Glomerular visceral epithelial cell (primary cell): ENCODE measurements at regions not wholly inside any gene's neighbourhood (a gene's known extent, or its start where the extent isn't known, plus 50 kb on each side); places are given as distances from the start of the nearest gene placed in this dataset.

Source experiments
- DNase-seq: peaks from one replicate; pipeline ENCODE4 v3.0.0-alpha.2; 2016; ENCODE audit errors: extremely low spot score

DNA sequence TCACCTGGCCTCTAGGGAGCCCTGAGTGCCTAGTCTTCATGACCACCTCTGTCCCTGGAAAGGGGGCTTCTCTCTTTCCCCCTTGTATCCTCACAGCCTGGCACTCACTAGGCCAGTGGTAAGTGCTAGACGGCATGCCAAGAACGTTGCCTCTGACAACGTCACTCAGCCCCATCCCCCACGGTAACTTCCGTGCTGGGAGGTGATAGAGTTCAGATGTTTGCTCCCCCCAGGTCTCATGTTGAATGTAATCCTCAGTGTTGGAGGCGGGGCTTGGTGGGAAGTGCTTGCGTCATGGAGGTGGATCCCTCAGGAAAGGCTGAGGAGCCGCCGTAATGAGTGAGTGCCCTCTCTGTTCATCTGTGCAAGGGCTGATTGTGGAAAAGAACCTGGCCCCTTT lies 343.3 kb upstream of the MKI67 start:
- no peak for DNase-seq

GRCh38 chr10:128470321-128470965 lies 344.2 kb upstream of the MKI67 start:
- no peak for DNase-seq

DNA sequence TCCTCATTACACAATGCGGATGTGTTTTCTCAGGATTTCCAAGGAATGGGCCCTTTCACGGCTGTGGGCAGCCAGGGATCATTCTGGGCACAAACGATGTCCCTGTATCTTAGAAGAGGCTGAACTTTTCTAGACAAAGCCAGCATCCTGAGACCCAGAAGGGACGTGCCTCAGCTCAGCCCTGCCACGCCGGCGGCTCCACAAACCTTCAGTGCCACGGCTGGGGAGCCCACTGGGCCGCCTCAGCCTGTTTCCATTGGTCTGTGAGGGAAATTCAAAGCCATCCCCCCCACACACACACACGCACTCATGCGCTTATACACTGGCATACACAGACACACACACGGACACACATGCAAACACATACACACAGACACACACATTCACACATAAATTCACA lies 344.9 kb upstream of the MKI67 start:
- DNase-seq: no peak

DNA sequence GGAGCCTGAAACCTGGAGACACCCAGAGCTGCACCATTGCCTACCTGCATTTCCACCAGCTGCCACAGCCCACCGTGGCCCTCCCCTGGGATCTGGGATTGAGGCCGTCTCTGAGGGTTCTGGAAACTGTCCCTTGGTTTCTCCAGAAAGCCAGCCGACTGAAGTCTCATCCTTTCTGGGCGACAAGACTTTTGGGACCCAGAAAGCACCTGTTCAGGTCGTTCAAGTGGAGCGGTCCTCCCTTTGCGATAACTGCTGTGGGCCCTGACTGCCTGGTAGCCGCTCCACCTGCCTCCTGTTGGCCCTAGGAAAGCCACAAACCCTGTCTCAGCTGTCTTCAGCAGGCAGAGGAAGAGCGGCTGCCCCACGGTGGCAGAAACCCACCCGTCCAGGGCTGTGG lies 346.0 kb upstream of the MKI67 start:
- no peak for DNase-seq

GRCh38 chr10:128473396-128473795 lies 347.2 kb upstream of the MKI67 start:
- DNase-seq: no peak

- DNase-seq: no peak
These were observed 347.7 kb upstream of the MKI67 start for GRCh38 chr10:128473911-128474310.

- DNase-seq: no peak
These were observed 348.3 kb upstream of the MKI67 start for GRCh38 chr10:128474571-128474970.

DNA sequence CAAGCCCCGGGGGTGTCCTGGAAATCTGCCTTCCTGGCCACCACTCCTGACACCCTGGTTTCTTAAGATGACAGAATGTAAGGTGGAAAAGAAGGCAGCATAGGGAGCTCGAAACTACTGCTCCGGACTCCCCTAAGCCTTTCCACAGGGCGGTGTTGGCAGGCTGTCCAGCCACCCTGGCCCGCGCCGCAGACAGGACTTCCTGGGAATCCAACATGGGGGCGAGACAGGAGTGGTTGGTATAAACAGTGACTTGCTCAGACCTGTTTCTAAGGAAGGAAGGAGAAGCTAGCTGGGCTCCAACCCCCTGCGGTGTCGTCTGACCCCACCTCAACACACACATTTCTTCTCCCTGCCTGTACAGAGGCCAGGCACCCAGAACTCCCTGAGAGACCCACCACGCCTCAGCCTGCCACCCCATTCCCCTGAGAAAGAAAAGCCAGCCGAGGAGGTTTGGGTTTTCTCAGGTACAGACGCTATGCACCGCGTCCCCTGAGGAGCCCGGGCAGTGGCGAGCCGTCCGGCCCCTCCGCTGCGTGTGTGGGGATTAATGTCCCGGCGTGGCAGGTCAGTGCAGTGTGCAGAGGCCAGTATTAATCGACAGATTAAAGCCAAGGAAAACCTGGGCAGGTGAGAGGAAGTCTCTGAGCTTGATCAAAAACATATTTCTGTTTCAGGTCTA lies 349.6 kb upstream of the MKI67 start:
- DNase-seq: no peak

- no peak for DNase-seq
These were observed 350.1 kb upstream of the MKI67 start for GRCh38 chr10:128476368-128476725.

DNA sequence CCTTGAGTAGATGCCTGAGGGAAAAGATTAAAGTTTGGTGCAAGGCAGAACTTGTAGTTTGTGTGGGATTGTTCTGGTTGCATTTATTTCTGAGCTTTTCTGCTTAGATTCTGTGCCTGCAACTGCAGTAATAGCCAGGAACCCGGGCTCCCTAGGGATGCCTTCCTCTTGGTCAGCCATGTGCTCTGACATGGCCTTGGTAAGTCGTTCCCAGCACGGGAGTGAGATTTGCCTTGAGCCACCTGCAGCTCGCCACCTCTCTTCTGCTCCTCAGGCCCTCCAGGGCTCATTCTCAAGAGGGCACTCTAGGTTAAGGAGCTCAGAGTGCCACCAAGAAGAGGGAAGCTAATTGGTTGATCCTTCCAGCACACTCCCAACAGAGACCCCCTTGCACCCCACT lies 350.6 kb upstream of the MKI67 start:
- DNase-seq: no peak

DNA sequence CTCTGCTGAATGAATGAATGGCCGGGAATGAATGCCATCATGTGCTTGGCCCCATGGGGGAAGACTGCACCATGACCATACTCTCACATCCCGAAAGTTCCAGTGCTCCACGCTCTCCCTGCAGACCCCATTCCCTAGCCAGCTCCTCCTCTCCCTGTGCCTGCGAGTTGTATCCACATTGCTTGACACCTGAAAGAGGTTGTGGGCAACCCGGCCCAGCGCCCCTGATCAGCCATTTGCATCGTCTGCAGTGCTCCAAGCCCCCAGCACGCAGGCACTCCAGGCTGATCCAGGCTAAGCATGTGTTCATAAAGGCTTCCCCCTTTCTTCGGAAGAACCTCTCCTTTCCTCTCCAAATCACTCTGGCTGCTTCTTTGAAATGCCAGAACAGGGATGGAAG lies 354.4 kb upstream of the MKI67 start:
- DNase-seq: no peak

- no peak for DNase-seq
These were observed 355.1 kb upstream of the MKI67 start for GRCh38 chr10:128481152-128481840.

DNA sequence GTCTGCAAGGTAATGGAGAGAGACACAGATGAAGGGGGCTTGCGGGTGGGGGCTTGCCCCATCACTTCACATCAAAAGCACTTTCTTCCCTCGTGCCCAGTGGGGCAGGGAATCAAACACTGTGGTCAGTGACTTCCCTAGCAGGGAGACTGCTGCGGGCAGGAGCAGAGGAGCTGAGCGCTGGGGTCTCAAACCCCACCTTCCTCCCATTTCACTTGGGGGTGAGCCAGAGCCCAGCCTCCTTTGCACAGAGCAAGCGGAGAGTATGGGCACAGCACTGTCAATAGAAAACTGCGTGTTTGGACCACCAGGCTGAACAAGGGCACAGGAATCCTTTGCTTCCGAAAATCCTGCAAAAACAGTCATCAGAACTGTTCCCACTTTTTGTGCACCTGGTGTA lies 355.8 kb upstream of the MKI67 start:
- no peak for DNase-seq

DNA sequence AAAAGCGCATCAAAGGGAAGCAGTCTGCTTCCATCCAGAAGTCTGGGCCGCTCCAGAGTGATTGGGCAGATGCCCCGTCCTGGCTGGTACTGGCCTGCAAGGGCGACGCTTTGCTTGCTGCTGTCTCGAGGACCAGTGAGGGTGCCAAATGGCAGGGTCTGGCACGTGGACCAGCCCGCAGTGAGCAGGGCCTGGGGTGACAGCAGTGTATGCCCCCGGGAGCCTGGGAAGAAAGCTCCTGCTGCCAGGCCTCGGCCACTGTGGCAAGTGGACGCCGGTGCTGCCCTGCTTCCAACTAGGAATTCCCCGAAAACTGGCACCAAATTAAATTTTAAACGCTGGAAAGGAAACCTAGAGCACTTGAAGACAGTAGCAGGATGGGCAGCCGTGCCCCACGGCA lies 357.0 kb upstream of the MKI67 start:
- DNase-seq: no peak

DNA sequence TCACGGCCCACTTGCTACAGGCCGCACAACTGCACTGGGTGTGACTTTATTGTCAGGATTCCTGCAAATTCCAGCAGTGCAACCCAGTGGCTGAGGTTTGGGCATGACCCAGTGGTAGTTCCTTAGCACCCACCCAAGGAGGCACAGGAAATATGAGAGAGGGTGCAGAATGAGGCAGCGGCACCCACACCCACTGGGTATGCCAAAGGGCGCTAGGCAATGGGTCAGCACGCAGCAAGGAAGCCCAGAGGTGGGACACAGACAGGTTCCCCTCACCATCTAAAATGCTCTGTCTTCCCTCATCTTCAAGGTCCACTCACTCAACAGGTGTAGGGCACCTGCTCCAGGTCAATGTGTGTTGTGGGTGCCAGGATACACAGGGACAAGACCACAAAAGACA lies 357.8 kb upstream of the MKI67 start:
- no peak for DNase-seq

GRCh38 chr10:128485701-128486235 lies 359.5 kb upstream of the MKI67 start:
- no peak for DNase-seq

DNA sequence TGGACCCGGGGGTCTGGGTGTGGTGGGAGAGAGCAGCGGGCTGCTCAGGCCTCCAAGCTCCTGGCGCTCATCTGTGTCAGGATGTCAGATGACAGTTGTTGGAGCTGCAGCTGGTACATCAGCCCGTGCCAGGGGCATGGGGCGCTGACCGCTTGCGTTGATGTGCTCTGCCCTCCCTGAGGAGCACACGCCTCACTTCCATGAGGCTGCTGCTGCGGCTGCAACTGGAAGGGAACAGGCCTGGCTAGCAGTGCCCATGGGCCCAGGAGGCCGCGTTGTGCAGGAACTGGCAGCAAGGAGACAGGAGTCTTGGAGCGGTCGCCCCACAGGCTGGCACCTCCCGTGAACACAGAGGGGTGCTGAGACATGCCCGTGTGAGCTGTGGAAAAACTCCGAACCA lies 361.3 kb upstream of the MKI67 start:
- DNase-seq: no peak

DNA sequence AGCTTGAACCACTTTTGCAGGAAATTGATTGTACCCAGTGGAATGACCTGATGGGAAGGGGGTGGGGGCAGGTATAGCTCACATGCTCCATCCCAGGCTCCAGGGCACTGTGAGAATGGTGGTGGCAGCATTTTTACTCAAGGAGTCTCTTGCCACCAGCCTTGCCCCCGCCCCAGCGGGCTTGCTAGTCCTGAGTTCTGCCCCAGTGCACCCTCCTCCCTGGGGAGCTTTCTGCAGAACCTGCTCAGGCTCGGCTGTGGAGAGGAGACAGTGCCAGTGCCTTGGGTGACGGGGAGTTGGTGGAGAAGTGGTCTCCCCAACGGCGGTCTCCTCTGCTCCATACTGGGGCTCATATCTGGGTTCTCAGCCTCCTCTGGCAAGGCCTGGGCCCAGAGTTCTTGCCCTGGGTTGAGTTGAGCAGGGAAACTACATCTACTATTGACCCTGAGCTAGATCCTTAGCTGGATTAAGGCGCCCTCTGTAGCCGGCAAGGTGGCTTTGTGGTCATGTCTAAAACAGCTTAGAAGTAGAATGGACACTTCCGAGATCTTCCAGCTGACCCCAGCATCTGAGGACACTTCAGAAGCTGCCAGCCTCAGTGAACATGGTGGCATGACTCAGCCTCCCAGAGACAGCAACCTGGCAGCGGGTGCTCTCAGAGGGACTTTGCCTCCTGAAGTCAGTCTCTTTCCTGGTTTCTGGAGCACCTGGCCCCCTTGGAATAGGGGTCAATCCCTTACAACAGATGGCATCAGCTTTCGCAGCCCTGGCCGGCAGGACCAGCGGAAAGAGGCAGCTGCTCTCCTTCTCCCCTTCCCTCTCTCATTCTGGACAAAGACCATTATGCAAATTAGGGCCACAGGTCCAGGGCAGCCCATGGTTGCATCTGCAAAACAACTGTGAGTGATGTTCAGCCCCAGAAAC lies 363.4 kb upstream of the MKI67 start:
- DNase-seq: no peak

DNA sequence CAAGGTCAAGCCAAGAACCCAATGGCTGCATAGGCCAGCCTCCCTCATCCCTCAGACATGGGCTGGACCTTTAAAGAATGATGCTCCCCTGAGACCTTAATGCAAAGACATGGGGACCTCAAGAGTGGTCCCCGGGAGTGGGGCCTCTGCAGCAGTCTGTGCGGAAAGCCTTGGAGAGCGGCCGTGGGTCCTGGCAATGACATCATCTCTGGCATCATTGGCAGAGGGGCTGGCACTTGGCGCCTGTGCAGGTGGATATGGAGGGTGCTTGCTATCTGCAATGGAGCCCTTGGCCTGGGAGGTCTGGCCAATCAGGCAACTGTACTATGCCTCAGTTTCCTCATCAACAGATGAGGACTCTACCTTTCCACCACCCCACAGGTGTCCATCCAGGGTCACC lies 365.5 kb upstream of the MKI67 start:
- DNase-seq: no peak

GRCh38 chr10:128493811-128494210 lies 367.6 kb upstream of the MKI67 start:
- no peak for DNase-seq

GRCh38 chr10:128494665-128495064 lies 368.4 kb upstream of the MKI67 start:
- no peak for DNase-seq
